GM12864 (cell line): ENCODE measurements at regions not wholly inside any gene's neighbourhood (a gene's known extent, or its start where the extent isn't known, plus 50 kb on each side); places are given as distances from the start of the nearest gene placed in this dataset.

Experiments used
- DNase-seq: peaks from one replicate; pipeline ENCODE4 v3.0.0-alpha.2; 2011; ENCODE audit warnings: low read depth
- H3K4me3 ChIP-seq: 2 replicates; pipeline ENCODE4 v1.5.1; 2011; ENCODE audit warnings: mild to moderate bottlenecking, low read depth, low read length, control low read depth
- TF ChIP-seq, protein P1 (sequence below): IDR thresholded peaks from 2 replicates; pipeline ENCODE4 v1.5.1; 2011; ENCODE audit warnings: low read depth, mild to moderate bottlenecking, moderate library complexity, low read length, control low read depth, inconsistent platforms; ENCODE audit errors: missing control alignments

- H3K4me3 ChIP-seq: no peak overlapping the region
- no peak for DNase-seq
- TF ChIP-seq, protein P1, sequence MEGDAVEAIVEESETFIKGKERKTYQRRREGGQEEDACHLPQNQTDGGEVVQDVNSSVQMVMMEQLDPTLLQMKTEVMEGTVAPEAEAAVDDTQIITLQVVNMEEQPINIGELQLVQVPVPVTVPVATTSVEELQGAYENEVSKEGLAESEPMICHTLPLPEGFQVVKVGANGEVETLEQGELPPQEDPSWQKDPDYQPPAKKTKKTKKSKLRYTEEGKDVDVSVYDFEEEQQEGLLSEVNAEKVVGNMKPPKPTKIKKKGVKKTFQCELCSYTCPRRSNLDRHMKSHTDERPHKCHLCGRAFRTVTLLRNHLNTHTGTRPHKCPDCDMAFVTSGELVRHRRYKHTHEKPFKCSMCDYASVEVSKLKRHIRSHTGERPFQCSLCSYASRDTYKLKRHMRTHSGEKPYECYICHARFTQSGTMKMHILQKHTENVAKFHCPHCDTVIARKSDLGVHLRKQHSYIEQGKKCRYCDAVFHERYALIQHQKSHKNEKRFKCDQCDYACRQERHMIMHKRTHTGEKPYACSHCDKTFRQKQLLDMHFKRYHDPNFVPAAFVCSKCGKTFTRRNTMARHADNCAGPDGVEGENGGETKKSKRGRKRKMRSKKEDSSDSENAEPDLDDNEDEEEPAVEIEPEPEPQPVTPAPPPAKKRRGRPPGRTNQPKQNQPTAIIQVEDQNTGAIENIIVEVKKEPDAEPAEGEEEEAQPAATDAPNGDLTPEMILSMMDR: no peak
Measured at GRCh38 chr15:68500363-68501258, 68.6 kb upstream of the ITGA11 start.

DNA sequence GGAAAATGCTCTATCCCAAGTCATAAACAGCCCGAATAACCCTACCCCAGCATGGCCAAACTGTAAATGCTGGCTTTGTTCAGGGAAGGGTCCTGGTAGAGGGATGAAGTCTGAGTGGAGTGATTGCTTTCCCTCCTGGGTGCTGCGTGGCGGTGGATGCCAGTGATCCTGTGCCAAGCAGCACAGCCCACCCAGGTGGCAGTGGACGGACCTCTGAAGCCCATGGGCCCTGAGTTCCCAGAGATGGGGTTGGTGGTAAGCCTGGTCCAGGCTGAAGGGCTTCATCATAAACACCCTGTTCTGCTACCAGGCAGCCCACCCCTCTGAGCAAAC lies 69.3 kb upstream of the ITGA11 start:
- TF ChIP-seq, protein P1: no peak
- DNase-seq: no peak
- no peak overlapping the region for H3K4me3 ChIP-seq

GRCh38 chr15:68501616-68502015 lies 69.7 kb upstream of the ITGA11 start:
- TF ChIP-seq, protein P1: no peak
- no peak overlapping the region for H3K4me3 ChIP-seq
- DNase-seq: no peak

GRCh38 chr15:68502398-68502901 lies 70.5 kb upstream of the ITGA11 start:
- TF ChIP-seq, protein P1: no peak
- no peak overlapping the region for H3K4me3 ChIP-seq
- no peak for DNase-seq

DNA sequence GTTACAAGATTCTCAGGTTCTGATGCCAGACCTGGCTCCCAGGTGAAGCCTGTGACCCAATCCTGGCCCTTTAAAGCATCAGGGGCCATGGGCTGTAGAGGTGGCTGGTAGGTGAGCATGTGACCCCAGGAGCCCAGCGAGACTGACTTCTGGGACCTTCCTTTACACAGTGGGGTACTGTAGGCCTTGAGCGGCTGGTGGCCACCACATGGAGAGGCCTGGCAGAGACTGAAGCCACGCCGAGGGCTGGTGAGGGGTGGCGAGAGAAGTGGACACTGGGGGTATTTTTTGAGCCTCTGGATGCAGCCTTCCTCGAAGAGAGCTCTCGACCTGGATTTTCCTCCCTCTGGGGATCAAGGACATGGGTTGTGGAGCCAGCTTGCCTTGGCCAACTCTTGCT lies 71.2 kb upstream of the ITGA11 start:
- no peak for DNase-seq
- TF ChIP-seq, protein P1: no peak
- no peak overlapping the region for H3K4me3 ChIP-seq

GRCh38 chr15:68503791-68504680 lies 72.1 kb upstream of the ITGA11 start:
- DNase-seq: no peak
- no peak overlapping the region for H3K4me3 ChIP-seq
- TF ChIP-seq, protein P1: no peak
